T1000 (cell line): ENCODE measurements at regions not wholly inside any gene's neighbourhood (a gene's known extent, or its start where the extent isn't known, plus 50 kb on each side); places are given as distances from the start of the nearest gene placed in this dataset.
"Not testable (repeated sequence)": the region's sequence is repeated elsewhere in the genome, so short reads cannot be mapped to it uniquely, and the experiment has no call there.

Source experiments
- DNase-seq: peaks from one replicate; lab custom pipeline; 2025; ENCODE audit warnings: mixed read lengths; lab: John Stamatoyannopoulos, UW

DNA sequence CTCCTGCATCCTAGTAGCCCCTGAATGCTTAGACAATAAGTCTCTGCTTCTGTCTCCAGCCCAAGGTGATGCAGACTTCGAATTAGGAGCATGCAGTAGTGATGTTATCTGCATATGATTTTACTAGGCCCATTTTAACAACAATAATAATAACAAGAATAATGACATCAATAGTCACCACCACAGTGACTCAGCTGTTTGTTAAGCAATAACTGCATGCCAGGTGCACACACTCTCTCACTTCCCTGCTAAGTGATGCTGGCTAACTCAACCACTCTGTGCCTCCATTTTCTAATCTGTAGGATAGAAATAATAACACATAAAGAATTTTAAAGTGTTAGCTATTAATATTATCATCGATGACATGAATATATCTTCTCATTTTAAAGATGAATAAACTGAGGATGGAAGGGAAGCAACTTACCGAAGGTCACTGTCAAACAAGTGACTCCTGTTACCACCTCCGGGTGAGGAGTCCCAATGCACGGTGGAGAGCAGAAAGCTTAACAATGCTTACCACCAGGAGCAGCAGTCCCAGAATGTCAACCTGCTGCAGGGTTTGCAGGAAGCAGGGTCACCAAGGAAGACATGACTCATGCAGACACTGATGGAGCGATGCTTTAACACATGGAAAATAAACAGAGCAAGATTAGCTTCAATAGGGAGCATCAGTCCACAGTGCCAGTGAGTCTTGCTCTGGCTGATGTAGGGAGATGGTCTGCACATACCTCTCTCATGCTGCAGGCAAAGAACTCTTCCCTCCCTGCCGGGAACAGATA is 290.2 kb downstream of the SPATA17 start:
- DNase-seq, result no peak

DNA sequence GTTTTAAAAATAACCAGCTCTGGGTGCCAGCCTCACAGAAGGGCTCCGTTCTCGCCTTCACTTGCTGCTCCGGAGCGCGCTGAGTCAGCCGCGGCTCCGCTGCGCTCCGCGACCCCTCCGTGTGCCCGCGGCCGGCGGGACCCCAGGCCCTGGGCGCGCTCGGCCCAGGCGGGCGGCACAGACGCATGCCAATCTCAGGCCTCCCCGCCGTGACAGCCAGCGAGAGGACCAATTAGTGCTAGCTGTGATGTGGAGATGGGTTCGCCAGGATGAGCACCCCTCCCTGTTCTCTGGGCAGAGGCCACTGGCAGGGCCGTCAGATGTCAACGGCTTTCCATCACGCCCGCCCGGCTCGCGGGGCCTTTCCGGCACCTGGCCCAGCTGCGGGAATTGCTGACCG is 293.8 kb downstream of the SPATA17 start:
- DNase-seq, result no peak

- no peak for DNase-seq
These were observed 298.2 kb downstream of the SPATA17 start for GRCh38 chr1:217929213-217929885.

- no peak for DNase-seq
These were observed 312.2 kb downstream of the SPATA17 start for GRCh38 chr1:217943361-217943760.

- DNase-seq, result no peak
These were observed 313.4 kb downstream of the SPATA17 start for GRCh38 chr1:217944550-217944949.

DNA sequence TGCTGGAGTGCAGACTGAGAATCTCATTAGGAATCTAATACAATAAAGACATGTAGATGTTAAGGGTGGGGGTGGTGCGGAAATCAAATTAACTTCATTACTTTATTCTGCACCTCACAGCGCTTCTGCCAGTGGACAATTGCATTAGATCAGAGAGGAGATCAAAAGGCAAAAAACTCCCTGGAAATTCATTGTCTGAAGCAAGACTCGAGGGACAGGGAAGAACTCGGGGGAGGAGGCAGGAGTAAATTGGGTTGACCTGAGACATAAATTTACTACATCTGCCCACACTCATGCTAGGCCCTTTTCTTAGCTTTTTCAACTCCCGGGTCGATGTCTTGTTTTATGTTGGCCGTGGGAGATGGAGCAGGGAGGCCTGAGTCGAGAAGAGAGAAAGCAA is 315.4 kb downstream of the SPATA17 start:
- no peak for DNase-seq

- no peak for DNase-seq
These were observed 317.6 kb downstream of the SPATA17 start for GRCh38 chr1:217948741-217949140.

DNA sequence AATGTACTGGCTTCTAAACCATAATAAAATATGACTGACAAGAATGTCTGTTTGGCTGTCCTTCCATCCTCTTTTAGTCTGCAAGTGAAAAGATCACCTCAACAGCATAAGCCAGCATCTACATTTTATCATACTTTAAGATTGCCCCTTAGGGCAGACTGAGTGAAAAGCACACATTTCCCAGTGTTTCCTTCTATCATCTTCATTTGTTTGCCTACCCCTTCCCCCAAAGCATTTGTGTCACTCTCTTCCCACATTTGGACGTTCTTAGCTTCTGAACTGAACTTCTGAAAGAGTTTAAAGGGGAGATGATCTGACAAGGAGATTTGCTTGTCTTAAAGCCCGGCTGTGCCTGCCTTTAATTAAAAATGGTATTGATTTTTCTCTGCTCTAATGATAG is 322.2 kb downstream of the SPATA17 start:
- no peak for DNase-seq

DNA sequence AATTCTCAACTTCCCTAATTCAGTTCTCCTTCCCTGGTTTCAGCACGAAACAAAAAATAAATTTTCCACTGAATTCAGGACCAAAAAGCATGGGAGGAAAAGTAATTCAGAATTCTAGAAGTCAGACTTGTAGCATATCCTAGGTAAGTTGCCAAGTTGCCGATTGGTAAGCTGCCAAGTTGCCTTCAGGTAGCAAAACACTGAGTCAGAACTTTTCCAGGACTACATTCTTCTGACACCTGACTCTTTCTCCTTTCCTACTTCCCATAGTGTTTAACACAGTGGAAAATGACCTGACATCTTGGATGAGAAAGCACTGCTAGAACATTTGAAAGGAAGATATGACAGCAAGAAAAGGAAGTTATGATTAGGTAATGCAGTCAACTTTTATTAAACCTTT is 322.8 kb downstream of the SPATA17 start:
- DNase-seq, result no peak

DNA sequence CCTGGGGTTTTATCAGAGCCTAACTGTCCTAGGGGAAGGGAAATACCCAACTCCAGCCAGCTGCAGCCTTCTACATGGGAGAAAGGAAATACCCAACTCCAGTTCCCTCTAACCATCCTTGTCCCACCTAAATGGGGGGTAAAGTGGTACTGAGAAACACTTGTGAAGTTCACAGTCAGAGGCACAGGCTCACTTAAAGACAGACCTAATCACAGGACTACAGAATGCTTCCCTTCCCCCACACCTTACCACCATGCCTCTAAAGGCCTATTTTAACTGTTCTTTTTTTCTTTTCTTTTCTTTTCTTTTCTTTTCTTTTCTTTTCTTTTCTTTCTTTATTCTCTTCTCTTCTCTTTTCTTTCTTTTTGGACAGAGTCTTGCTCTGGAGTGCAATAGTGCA is 324.6 kb downstream of the SPATA17 start:
- no peak for DNase-seq

DNA sequence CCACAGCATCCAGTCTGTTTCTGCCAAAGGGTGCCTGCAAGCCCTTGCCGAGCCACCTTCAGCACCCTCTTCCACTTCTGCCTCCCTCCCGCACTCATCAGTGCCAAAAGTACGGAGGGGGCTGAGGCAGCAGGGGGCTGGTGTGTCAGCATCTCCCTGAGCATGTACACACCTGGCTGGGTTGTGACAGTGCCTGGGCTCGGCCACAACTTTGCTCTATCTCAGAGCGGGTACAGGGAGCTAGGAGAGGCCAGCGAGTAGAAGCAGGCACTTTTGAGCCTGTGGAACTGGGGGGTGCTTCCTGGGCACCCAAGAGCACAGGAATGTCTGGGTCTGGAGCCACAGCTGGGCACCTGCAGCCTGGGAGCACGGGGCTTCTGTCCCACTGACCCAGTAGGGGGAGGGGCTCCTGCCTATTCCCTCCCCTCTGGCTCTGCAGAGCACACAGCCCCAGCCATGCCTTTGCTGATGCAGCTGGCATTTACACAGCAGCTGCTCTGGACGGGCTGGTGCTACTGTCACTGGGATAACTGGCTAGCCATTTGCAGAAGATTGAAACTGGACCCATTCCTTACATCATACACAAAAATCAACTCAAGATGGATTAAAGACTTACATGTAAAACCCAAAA is 319.8 kb upstream of the RRP15 start:
- DNase-seq, result no peak

- no peak for DNase-seq
These were observed 317.0 kb upstream of the RRP15 start for GRCh38 chr1:217968085-217968484.

DNA sequence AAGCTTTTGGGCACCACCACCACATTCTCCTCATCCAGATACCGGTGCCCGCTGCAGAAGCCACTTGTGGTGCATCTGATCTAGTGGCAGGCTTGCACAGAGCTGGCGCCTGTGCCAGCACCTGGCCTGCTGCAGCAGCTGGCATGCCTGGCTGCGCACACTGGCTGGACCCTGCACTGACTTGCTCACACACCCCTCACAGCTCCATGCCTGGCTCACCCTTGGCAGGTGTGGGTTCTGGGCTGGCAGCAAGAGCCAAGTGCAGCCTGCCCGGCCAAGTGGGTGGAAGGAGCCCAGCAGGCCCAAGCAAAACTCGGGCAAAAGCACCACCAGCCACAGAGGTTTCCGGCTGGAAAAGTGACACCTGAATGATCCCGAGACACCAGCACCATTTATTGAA is 315.7 kb upstream of the RRP15 start:
- no peak for DNase-seq

DNA sequence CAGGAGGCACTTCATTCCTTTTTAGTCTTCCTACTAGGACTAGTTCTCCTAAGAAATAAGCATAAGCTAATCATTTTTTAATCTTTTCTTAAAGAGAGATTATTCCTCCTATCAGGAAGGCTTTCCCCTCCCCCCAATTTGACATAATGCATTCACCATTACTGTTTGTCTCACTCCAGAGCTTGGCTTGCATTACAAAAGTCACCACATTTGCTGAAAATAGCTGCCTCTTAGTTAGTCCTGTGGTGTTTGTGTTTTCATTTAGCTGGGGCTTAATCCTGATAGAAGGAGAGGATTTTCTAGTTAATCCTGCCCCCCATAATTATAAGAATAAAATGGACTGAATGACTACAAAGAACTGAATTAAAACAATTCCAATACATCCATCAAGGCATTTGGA is 307.1 kb upstream of the RRP15 start:
- no peak for DNase-seq

DNA sequence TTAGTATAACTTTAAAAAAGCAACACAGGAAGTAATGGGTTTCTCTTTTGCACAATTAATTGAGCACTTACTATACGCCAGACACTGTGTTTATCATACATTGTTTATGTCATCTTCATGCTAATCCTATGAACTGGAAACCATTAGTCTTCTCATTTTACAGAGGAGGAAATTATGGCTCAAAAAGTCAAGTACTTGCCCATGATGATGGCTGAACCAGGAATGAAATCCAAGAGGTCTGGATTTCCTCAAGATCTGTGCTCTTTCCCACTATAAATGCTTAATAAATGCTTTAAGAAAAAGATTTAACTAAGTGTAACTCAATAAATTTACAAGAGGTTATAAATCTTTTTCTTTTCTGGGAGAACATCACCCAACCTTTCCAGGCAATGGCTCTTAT is 303.7 kb upstream of the RRP15 start:
- DNase-seq, result no peak

- DNase-seq, result no peak
These were observed 302.6 kb upstream of the RRP15 start for GRCh38 chr1:217982331-217983050.

DNA sequence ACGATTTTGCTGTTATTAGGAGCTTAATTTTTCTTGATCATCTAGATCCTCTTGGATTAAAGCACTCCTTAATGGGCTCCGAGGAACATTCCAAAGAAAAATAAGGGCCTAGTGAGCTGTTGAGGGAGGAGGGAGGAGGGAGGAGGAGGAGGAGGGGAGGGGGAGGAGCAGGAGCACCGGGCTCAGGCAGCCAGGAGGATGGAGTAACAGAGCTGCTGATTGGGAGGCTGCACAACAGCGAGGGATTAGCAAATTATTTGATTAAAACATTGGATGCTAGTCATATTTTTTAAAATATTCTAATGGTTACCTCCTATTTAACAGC is 302.1 kb upstream of the RRP15 start:
- no peak for DNase-seq

GRCh38 chr1:217985641-217986040 is 299.5 kb upstream of the RRP15 start:
- no peak for DNase-seq

DNA sequence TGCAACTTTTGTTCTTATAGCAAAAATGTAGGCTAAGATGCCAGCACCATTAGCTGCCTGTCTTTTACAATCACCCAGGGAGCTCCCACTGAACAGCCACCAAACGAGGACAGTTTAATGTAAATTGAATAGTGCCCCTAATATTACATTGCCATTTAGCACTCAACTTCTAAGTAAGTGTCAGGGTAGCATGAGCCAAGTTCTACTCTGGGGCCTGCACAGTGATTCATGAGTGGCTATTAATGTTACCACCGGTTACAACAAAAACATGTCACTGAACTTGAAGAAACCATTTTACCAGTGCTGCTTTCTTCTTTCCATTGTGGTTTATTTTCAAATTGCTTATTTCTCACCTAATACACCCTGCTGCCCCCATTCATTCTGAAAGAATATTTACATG is 295.6 kb upstream of the RRP15 start:
- DNase-seq, result peak; percentile 7

GRCh38 chr1:217993439-217993838 is 291.7 kb upstream of the RRP15 start:
- no peak for DNase-seq

DNA sequence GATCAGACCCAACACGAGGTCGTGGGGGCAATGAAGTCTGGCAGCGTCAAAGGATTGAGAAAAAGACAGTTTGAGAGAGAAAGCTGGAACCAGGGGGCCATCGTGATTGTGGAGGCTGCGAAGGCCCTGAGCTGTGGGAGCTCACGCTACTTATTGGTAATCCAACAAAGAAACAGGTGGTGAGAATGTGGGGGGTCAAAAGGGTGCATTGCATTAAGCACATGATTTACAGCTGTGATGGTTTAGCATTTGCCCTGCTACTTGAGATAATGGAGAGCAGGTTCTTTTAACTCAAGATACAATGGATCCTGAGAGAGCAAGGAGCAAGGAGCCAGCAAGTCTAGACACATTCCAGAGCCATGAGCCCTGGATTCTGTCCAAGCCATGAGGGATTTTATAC is 276.8 kb upstream of the RRP15 start:
- DNase-seq, result not testable (repeated sequence)

DNA sequence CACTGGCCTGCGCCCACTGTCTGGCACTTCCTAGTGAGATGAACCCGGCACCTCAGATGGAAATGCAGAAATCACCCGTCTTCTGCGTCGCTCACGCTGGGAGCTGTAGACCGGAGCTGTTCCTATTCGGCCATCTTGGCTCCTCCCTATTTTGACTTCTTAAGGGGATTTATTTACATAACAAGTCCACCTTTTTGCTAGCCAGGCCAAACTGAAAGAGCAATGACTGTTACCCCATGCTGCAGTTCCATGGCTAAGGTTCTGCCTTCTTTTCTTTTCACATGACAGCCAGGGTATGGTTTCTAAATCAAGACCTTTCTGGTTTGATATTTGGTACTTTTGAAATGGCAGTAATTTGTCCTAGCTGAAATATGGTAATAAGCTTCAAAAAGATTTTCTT is 270.0 kb upstream of the RRP15 start:
- DNase-seq, result not testable (repeated sequence)

GRCh38 chr1:218024211-218024720 is 260.8 kb upstream of the RRP15 start:
- DNase-seq, result no peak
